PFSK-1 (cell line): ENCODE measurements at regions not wholly inside any gene's neighbourhood (a gene's known extent, or its start where the extent isn't known, plus 50 kb on each side); places are given as distances from the start of the nearest gene placed in this dataset.

Source experiments
- POLR2AphosphoS5 ChIP-seq: IDR thresholded peaks from 2 replicates; pipeline ENCODE4 v1.6.1; 2012; ENCODE audit warnings: low read depth, mild to moderate bottlenecking, control low read depth, low read length, moderate library complexity
- REST ChIP-seq, 2 experiments: IDR thresholded peaks; 2 replicates each; pipeline versions ENCODE4 v1.6.1 to v1.8.0; 2011 to 2012; ENCODE audit warnings: low read depth in 2 of 2, low read length in 2 of 2, control low read depth in 1 of 2, inconsistent platforms in 1 of 2, mild to moderate bottlenecking in 1 of 2, moderate library complexity in 1 of 2; ENCODE audit not compliant: insufficient read depth in 1 of 2
- SIN3A ChIP-seq: IDR thresholded peaks from 2 replicates; pipeline ENCODE4 v1.6.1; 2012; ENCODE audit warnings: mild to moderate bottlenecking, low read length, moderate library complexity, borderline replicate concordance; ENCODE audit not compliant: insufficient read depth
- TAF1 ChIP-seq: IDR thresholded peaks from 2 replicates; pipeline ENCODE4 v1.6.1; 2012; ENCODE audit warnings: low read length, control low read depth, borderline replicate concordance; ENCODE audit not compliant: insufficient read depth

GRCh38 chr4:86532851-86533250 lies 61.3 kb upstream of the PTPN13 start:
- TF ChIP-seq TAF1 (no peak), POLR2AphosphoS5 (no peak), SIN3A (no peak), REST (IDR thresholded peaks at IDR 0.05; ENCODE audit: insufficient read depth in 1 of 2, low read depth in 2 of 2, low read length in 2 of 2) (no peak)
